Thoracic aorta (tissue), 2 donors: ENCODE measurements at regions not wholly inside any gene's neighbourhood (a gene's known extent, or its start where the extent isn't known, plus 50 kb on each side); places are given as distances from the start of the nearest gene placed in this dataset.

Source experiments
- ATAC-seq: fragments of 150-250 bp; one replicate; pipeline ENCODE4 v1.8.0; 2017; ENCODE audit warnings: low read depth; ENCODE audit not compliant: insufficient number of reproducible peaks, low FRiP score
- DNase-seq: peaks from one replicate; pipeline ENCODE4 v3.0.0-alpha.2; 2020; ENCODE audit warnings: low spot score
- H3K27ac ChIP-seq, 2 donors: fragments of 200-600 bp; sonication (generic); 1 replicate in 1 of 2; 2 replicates in 1 of 2; pipeline ENCODE4 v1.5.1; 2016; ENCODE audit warnings: mild to moderate bottlenecking in 2 of 2, moderate library complexity in 2 of 2
- H3K27me3 ChIP-seq: fragments of 200-600 bp; sonication (generic); replicated peaks from 2 replicates; pipeline ENCODE4 v1.6.0; 2016; ENCODE audit warnings: mild to moderate bottlenecking; ENCODE audit not compliant: insufficient read depth
- H3K36me3 ChIP-seq: fragments of 200-600 bp; sonication (generic); one replicate; pipeline ENCODE4 v1.5.1; 2016
- H3K4me1 ChIP-seq, 2 donors: fragments of 200-600 bp; sonication (generic); 1 replicate in 1 of 2; 2 replicates in 1 of 2; pipeline versions ENCODE4 v1.5.1 to v1.6.0; 2016; ENCODE audit warnings: low read depth in 2 of 2, mild to moderate bottlenecking in 1 of 2; ENCODE audit not compliant: control insufficient read depth in 1 of 2
- H3K4me3 ChIP-seq: fragments of 200-600 bp; sonication (generic); 2 replicates; pipeline ENCODE4 v1.5.1; 2016; ENCODE audit warnings: mild to moderate bottlenecking
- H3K9me3 ChIP-seq: fragments of 200-600 bp; sonication (generic); 2 replicates; pipeline ENCODE4 v1.5.1; 2016
- TF ChIP-seq, protein P1 (sequence below): fragments of 200-600 bp; sonication (generic); IDR thresholded peaks from one replicate; pipeline ENCODE4 v1.5.1; 2019; ENCODE audit warnings: antibody characterized with exemption

DNA sequence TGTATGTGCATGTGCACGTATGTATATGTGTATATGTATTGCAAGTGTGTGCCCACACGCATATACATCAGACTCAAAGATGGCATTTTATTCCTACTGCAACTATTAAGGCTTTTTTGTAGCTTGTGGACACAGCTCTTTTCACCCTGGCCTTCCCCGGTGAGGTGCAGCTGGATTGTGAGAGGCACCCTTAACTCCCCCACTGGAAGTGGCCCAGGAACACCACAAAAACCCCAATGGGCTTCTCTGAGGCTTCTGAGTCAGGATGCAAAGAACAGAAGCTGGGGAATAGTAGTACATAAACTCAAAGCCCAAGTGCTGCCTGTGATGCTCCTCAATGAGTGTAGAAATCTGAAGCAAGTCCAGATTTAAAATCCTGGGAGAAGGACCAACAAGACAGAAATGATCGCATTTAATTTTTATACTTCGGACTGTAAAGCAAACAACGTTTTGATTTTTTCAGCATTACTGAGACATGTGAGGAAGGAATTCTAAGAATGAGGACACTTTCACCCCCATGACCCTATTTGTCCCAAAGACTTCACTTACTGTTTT, 369.2 kb upstream of the MGMT start:
- H3K27me3 ChIP-seq: no peaks in the 10 kb centered on the region
- no peak overlapping the region for H3K4me3 ChIP-seq
- no peak overlapping the region for H3K27ac ChIP-seq
- H3K4me1 ChIP-seq: peaks cover 23 to 39% of the 10 kb centered on the region in 2 donors
- TF ChIP-seq, protein P1, sequence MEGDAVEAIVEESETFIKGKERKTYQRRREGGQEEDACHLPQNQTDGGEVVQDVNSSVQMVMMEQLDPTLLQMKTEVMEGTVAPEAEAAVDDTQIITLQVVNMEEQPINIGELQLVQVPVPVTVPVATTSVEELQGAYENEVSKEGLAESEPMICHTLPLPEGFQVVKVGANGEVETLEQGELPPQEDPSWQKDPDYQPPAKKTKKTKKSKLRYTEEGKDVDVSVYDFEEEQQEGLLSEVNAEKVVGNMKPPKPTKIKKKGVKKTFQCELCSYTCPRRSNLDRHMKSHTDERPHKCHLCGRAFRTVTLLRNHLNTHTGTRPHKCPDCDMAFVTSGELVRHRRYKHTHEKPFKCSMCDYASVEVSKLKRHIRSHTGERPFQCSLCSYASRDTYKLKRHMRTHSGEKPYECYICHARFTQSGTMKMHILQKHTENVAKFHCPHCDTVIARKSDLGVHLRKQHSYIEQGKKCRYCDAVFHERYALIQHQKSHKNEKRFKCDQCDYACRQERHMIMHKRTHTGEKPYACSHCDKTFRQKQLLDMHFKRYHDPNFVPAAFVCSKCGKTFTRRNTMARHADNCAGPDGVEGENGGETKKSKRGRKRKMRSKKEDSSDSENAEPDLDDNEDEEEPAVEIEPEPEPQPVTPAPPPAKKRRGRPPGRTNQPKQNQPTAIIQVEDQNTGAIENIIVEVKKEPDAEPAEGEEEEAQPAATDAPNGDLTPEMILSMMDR: no peak
- DNase-seq (no peak), ATAC-seq (no peak)
- H3K9me3 ChIP-seq: no peaks in the 10 kb centered on the region
- no peaks in the 10 kb centered on the region for H3K36me3 ChIP-seq

DNA sequence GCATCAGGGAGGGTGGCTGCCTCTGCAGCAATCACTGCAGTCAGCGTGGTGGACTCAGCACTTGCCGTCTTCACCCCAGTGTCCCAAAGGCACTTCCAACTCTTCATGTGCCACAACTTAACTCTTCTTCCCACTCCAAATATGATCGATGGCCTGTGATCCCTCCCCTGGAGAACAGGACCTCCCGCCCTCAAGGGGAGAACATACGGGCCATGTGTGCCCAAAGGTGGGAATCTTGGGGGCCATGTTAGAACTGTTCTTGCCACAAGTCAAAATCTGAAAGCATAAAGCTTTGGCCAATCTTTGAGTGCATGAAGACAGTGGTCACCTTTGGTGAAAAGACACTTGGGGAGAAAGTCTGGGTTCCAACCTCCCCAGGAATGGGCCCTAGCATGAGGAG, 368.5 kb upstream of the MGMT start:
- Histone ChIP-seq H3K4me1 (peaks cover 23 to 45% of the 10 kb centered on the region in 2 donors), H3K9me3 (no peaks in the 10 kb centered on the region), H3K4me3 (no peak overlapping the region), H3K27me3 (no peaks in the 10 kb centered on the region), H3K27ac (no peak overlapping the region), H3K36me3 (no peaks in the 10 kb centered on the region)
- TF ChIP-seq, protein P1: no peak
- DNase-seq (no peak), ATAC-seq (no peak)

DNA sequence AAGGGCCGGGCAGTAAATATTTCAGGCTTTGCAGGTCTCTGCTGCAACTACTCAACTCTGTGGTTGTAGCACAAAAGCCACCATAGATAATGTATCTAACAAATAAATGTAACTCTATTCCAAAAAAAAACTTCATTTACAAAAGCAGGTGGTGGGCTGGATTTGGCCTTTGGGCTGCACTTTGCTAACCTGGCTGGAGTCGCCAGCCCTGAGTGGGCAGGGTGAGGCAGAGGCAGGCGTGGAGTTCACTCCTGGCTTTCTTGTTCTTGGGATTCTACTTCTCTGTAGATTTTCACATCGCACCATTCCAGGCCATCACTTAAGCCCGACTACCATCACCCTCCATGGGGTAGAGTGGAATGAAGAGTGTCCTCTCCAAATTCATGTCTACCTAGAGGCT, 367.6 kb upstream of the MGMT start:
- Histone ChIP-seq H3K27me3 (no peaks in the 10 kb centered on the region), H3K4me3 (no peak overlapping the region), H3K9me3 (no peaks in the 10 kb centered on the region), H3K27ac (no peak overlapping the region), H3K4me1 (peaks cover 23 to 49% of the 10 kb centered on the region in 2 donors), H3K36me3 (no peaks in the 10 kb centered on the region)
- TF ChIP-seq, protein P1: no peak
- ATAC-seq (no peak), DNase-seq (no peak)

DNA sequence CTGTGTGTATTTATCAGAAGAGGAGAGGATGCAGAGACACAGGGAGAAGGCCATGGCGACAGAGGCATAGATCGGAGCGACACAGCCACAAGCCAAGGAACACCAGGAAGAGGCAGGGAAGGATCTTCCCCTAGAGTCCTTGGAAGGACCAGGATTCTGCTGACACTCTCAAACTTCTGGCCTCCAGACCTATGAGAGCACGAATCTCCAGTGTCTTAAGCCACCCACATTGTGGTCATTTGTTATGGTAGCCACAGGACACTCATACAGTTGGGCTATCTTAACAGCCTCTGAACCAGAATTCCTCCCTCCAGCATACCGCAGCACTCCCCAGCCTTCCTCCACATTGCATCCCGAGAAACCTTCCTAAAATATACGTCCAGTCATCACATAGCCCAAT, 367.0 kb upstream of the MGMT start:
- DNase-seq: no peak

DNA sequence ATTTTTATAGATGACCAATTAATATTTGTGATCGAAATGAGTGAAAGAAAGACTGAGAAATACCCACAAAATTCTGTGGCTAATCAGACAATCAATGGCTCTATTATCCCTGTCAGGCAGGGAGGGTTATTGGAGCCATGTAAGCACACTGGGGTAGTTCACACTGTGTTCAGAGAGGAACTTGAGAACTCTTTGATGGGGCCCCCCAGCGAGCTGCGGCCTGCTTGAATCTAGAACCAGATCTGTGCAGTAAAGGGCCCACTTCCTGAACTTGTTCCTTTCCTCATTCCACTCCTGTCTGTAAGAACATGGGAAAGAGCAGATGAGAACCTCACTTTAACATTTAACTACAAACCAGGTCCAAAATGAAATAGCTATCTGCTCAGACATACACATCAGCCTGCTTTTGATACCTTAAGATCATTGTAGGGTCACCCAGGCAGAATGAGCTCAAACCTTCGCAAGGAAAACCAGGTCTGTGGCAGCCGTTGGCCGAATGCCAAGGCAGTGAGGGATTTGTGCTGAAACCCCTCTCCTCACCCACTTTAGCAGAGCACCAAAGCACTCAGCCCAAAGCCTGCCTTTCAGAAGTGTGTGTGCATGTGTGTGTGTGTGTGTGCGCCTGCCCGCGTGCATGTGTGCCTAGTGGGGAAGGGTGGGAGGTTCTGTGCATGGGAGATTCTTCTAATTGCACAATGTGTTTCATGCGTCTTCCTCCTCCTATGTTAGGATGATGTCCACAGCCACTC, 365.6 kb upstream of the MGMT start:
- no peak overlapping the region for H3K4me3 ChIP-seq
- no peak overlapping the region for H3K27ac ChIP-seq
- TF ChIP-seq, protein P1: no peak
- ATAC-seq (no peak), DNase-seq (no peak)
- H3K4me1 ChIP-seq: peaks cover 6 to 31% of the 10 kb centered on the region in 2 donors
- H3K9me3 ChIP-seq: no peaks in the 10 kb centered on the region
- H3K36me3 ChIP-seq: no peaks in the 10 kb centered on the region
- H3K27me3 ChIP-seq: no peaks in the 10 kb centered on the region

More for the DNA sequence above, 367.0 kb upstream of the MGMT start:
- Histone ChIP-seq H3K27me3 (no peaks in the 10 kb centered on the region), H3K4me3 (no peak overlapping the region), H3K36me3 (no peaks in the 10 kb centered on the region), H3K4me1 (peaks cover 19 to 44% of the 10 kb centered on the region in 2 donors), H3K27ac (no peak overlapping the region), H3K9me3 (no peaks in the 10 kb centered on the region)
- TF ChIP-seq, protein P1: no peak
- no peak for ATAC-seq
